NCI-H2107 treated with DMSO at 0.1 percent for 48 hours (cell line): ENCODE measurements at regions not wholly inside any gene's neighbourhood (a gene's known extent, or its start where the extent isn't known, plus 50 kb on each side); places are given as distances from the start of the nearest gene placed in this dataset.
"Not testable (repeated sequence)": the region's sequence is repeated elsewhere in the genome, so short reads cannot be mapped to it uniquely, and the experiment has no call there.

Experiments used
- DNase-seq: peaks from one replicate; lab custom pipeline; 2025; ENCODE audit not compliant: unreplicated experiment; lab: John Stamatoyannopoulos, UW

DNA sequence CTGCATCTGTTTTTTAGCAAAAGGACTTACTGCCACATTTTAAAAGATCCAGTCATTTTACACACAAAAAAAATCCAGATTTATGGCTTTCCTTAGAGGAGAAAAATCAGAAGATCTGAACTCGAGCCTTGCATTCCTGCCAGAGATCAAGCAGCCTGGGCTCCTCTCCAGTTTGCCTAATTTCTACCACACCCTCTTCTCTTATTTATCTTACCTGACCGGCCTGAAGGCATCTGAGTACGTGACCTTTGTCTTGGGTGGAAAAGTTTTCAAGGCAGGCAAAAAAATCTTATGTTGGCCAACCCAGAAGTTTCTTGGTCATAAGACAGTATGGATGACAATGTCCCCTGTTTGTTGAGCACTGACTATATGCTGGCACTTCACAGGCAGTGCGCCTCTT lies 60.3 kb downstream of the CHRD start:
- DNase-seq, result no peak

DNA sequence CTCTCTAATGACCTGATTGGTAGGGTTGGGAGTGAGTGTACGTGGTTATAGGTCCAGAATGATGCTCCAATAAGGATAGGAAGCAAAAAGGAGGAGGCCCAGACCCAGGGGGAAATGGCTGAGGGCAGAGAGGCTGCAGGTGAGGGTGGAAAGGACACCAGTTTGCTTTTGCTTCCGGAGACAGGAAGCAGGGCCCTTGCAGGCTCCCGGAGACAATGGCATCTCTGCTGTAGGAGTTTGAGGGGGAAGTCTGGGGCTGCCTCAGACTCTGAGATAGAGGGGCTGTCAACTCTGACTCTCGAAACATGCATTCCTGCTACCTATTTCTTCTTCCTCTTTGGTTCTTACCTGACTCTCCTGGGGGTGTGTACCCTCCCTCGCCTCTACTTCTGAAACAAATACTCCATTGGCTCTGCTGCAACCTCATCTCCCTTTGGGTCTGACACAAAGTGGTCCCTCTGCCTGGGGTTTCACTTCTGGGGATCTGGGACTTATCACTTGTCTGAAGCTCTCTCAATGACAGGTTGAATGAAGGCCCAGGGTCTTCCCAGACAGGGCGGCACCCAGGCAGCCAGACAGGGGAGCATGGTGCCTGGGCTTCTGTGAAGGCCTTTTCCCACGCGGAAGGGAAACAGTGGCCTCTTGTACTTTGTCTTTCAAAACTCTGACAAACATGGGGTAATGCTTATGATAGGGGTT lies 61.5 kb downstream of the CHRD start:
- no peak for DNase-seq

DNA sequence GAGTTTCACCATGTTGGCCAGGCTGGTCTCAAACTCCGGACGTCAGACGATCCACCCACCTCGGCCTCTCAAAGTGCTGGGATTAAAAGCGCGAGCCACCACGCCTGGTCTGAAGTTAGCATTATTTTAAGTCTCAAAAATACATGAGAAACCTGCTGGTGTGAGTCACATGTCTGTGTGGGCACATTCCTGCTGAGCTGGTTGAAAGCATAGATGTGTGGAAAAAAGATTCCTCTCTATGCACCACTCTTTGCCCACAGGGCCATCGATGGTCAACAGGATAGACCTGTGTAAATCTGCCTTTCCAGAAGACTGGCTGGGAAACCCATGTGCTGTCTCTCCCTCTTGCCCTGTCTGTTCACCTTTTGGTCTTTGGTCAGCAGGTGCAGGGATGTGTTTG lies 63.5 kb downstream of the CHRD start:
- no peak for DNase-seq

DNA sequence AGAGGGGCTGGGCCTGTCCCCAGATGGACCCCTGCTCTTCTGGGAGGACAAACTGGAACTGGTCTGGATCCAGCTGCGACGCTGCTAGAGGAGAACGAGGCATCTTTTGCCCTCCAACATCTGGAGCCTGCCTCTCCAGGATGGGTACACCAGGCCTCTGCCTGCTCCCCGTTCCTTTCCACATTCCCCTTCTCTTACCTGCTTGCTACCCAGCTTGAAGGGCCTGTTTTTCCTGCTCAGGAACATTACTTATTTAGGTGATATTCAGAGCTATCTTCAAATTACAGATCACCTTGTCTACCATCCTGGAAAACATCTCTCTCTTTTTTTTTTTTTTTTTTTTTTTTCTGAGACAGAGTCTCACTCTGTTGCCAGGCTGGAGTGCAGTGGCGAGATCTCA lies 64.0 kb downstream of the CHRD start:
- no peak for DNase-seq

DNA sequence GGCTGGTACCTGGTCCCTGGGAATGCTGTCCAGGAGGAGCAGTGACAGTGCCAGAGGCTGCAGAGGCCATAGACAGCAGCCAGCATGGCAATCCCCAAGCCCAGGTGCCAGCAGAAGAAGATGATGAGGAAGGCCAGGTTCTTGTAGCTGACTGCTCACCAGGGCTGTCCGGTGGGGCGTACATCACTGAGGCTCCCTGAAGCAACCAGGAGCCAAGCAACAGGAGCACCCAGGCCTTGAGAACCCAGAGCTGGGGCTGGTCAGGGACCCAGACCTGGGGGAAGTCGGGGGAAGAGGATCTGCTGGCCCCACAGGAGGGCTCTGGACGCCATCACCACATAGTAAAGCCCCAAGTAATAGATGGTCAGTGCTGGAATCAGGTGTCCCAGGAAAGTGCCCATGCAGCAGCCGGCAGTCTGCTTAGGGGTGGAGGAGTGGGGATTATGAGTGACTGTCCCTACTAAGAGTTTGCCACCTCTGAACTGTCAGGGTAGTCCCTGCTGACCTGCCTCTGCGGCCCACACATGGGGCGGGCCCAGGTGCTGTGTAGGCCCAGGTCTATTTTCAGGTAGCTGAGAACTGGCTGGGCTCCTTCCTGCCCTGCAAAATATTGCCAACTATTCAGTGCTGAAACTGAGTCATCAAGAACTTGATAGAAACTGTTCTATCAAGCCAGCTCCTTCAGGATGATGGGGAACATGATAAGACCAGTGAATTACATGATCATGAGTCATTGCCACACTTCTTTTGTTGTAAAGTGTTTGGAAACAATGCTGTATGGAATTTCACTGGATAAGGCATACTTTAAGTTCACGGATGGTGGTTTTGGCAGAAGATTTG lies 68.7 kb downstream of the CHRD start:
- DNase-seq, result no peak

DNA sequence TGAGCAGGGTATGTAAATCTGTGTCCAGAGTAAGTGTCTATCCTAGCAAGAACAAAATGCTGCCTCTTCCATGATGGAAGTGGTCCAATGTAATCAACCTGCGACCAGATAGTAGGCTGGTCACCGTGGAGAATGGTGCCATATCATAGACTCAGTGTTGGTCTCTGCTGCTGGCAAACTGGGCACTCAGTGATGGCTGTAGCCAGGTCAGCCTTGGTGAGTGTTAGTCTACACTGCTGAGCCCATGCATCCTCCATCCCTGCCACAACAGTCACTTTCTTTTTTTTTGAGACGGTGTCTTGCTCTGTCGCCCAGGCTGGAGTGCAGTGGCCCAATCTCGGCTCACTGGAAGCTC lies 69.3 kb downstream of the CHRD start:
- no peak for DNase-seq

DNA sequence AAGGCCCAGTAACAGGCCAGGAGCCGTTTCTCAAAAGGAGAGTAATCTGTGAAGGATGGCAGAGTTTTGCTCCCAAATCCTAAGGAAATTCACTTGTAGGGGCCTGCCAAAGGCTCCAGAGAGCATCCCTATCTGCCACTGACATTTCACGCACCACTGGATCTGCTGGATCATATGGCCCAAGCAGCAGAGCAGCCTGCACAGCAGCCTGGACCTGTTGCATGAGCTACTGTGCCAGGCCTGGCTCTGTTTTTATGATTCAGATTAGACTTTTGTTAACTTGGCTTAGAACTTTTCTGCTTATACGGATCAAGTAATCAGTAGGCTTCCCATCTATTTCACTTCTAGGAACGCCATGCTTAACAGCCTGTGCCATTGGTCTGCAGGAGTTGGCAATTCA lies 70.7 kb downstream of the CHRD start:
- no peak for DNase-seq

DNA sequence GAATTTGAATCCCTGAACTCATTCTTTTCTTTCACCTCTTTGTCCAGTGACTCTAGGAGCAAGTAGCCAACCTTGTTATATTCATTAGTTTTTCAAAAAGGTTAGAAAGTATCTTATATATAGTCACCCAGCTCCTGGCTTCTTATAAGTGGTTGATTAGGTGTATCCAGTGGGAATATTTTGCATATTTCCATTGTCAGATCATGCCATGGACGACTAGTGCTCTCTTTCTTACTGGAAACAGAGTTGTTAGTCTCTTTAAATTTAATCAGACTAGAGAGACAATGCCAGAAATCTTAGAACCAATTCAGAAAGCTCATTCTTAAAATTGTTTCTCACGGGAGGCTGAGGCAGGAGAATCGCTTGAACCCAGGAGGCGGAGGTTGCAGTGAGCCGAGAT lies 73.4 kb downstream of the CHRD start:
- no peak for DNase-seq

DNA sequence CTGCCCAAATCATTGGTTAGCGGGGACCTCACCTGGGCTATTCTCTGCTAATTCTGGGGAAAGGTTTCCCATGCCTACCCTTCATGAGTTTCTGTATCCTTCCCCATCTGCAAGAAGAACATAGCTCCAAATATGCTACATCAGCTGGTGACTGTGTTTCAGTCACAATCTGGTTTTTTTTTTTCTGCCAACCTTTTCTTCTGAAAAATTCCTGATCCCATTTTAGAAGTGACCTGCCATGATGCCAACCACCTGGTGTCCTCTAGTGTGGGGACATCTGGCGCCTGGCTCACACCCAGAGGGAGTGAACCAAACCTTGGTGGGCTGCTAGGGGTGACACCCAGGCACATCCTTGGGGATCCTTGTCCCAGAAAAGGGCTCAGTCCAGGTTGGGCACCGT lies 76.1 kb downstream of the CHRD start:
- no peak for DNase-seq

DNA sequence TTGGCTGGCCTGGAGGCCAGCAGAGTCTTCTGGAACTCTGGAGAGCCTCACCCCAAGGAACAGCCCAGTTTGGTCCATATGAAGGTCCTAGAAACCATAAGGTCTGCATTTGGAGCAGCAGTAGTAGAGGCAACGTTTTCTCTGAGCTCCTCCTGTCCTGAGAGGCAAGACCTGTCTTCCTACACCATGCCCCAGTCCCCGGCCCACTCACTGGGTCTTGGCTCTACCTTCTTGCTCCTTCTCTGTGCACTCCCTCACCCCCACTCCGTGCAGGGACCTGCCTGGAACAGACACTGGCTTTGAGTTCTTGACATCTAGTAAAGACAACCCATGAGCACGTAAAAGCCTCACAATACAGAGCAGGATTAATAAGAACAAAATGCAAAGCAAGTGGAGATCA lies 76.6 kb downstream of the CHRD start:
- no peak for DNase-seq

DNA sequence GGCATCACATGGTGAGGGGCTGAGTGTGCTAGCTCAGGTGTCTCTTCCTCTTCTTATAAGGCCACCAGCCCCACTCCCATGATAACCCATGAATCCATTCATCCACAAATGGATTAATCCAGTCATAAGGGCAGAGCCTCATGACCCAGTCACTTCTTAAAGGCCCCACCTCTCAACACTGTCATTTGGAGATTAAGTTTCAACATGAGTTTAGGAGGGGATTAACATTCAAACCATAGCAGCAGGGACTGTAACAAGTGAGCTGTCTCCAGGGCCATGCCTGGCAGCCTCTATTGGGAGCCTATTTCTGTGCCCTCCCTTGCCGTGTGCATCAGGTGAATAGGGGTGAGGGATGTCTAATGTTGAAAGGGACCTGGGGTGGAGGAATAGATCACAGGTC lies 77.5 kb downstream of the CHRD start:
- DNase-seq, result no peak

DNA sequence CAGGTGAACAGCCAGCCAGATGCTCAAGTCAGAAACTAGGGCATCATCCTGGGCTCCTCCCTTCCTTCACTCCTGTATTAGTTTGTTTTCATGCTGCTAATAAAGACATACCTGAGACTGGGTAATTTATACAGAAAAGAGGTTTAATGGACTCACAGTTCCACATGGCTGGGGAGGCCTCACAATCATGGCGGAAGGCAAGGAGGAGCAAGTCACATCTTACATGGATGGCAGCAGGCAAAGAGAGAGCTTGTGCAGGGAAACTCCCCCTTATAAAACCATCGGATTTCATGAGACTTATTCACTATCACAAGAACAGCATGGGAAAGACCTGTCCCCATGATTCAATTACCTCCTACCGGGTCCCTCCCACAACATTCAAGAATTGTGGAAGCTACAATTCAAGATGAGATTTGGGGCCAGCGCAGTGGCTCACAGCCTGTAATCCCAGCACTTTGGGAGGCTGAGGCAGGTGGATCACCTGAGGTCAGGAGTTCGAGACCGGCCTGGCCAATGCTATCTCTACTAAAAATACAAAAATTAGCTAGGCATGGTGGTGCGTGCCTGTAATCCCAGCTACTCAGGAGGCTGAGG lies 78.0 kb downstream of the CHRD start:
- DNase-seq, result not testable (repeated sequence)

DNA sequence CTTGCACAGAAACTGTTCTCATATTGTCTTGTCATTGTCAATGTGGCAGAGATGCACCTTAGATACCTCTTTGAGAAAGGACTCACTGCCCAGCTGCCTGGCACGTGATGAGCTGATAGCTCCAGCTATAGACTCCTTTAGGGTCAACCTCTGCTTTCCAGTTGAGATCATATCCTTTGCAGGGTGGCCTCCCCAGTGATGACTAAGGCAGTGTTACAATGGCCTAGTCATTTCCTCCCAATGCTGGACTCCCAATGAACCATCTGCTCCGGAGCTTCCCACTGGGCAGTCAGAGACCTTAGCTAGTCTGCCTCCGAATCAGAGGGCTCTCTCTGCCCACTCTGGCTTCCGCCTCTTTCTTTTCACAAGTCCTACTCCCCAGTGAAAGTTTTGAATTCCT lies 79.5 kb downstream of the CHRD start:
- DNase-seq, result no peak

DNA sequence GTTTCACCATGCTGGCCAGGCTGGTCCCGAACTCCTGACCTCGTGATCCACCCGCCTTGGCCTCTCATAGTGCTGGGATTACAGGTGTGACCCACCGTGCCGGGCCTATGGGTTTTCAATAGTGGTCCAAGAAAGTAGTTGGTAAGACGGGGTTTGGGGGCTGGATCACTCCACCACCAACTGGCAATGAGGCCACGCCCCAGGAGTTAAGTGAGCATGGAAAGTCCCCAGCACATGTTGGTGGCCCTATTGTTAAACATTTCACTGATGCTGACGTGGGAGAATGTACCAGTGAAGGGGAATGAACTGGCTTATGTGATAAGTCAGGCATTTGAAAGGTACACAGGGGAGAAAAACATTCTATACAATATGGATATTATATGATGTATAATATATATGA lies 80.4 kb downstream of the CHRD start:
- DNase-seq, result no peak

DNA sequence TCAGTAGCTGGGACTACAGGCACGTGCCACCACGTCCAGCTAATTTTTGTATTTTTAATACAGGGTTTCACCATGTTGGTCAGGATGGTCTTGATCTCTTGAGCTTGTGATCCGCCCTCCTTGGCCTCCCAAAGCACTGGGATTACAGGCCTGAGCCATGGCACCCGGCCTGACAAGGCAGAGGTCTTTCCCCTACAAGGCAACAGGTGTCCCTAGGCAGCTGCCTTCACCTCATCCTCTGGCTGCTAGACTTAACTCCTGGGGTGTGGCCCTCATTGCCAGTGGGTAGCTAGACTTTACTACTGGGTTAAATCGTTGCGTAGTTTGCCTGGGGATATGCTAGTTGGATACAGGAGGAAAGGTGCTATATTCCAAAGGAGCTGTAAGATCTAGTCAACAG lies 81.4 kb downstream of the CHRD start:
- DNase-seq, result no peak

DNA sequence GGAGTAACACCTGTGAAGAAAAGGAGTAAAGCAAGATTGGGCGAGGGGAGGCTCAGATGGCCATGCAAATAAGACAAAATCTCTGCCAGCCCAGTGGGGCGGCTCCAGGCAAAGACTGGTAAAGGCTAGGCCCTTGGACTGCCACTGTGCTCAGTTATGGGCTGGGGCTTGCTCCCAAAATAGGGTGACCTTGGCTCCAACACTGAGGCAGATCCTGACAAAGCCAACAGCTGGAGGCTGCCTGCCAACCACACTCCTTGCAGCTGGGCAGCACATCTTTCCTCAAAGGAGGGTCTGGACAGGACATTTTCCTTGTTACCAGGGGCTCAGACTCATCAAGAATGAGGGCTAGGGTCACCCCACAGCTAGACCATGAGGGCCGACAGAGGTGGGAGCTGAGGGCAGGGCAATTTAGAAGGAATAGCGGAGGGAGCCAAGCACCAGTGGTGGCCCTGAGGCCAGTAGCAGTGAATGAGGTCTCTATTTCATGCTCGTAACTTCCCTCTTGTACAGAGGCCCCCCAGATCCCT lies 86.1 kb downstream of the CHRD start:
- no peak for DNase-seq

DNA sequence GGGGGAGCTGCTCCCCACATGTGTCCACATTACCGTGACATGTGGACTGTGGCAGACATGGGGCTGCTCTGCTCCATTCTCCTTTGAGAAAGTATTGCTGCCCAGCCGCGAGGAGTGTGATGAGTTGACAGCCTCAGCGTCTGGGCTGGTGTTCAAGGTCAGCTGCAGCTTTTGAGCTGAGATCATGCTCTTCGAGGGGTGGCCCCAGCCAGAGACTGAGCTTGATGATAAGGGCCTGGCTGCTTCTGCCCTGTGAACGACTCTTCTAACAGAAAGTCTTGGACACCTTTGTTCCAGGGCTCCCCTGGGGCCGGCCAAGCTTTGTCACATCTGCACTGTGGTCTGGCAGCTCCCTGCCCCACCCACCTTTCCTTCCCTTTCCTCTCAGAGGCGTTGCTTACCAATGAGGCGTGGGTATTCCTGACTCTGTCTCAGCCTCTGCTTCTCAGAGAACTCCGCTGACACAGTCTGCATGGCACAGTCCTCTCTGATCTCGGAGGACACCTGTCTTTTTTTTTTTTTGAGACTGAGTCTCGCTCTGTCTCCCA lies 86.6 kb downstream of the CHRD start:
- DNase-seq, result no peak

DNA sequence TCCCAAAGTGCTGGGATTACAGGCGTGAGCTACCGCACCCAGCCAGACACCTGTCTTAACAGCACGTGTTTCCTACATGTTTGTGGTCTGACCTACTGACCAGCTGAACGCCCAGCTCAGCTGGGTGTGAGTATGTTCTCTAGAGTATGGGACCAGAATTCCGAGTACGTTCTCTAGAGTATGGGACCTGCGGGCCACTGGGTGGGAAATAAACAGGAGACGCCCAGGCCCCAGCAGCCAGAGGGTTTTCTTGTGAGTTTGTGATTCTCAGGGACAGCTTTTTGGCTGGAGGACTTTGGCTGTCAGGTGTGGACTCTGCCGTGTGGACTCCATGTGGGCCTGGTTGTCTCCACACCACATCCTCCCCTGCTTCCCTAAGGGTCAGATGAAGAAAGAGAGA lies 87.3 kb downstream of the CHRD start:
- DNase-seq, result no peak

DNA sequence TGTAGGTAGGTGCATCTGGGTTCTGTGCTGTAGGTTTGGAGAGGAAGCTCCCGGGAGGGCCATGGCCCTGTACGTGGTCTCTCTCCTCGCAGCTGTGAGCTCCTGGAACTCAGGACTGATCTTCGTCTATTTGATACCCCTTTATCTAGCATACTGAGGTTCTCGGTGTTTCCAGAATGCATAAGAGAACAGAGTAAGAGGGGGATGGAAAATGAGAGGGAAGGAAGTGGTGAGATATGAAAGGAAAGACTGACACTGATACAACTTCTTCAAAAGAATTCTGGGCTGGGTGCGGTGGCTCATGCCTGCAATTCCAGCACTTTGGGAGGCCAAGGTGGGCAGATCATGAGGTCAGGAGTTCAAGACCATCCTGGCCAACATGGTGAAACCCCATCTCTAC lies 90.7 kb downstream of the CHRD start:
- DNase-seq, result no peak

DNA sequence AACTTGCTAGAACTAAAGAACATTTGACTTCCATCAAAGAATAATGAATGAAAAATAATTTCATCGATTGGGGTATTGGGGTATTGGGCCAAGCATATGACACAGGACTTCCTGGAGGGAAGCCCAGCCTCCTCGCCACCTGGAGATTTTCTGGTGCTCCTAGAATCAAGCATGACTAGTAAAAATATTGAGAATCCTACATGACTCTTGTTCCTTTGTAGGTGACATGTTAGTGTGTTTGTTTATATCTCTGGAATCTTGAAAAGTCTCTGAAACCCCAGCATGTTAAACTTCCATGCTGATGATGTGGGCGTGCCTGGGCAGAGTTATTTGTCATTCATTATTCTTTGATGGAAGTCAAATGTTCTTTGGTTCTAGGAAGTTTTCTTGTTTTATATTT lies 90.1 kb upstream of the EPHB3 start:
- DNase-seq, result no peak

DNA sequence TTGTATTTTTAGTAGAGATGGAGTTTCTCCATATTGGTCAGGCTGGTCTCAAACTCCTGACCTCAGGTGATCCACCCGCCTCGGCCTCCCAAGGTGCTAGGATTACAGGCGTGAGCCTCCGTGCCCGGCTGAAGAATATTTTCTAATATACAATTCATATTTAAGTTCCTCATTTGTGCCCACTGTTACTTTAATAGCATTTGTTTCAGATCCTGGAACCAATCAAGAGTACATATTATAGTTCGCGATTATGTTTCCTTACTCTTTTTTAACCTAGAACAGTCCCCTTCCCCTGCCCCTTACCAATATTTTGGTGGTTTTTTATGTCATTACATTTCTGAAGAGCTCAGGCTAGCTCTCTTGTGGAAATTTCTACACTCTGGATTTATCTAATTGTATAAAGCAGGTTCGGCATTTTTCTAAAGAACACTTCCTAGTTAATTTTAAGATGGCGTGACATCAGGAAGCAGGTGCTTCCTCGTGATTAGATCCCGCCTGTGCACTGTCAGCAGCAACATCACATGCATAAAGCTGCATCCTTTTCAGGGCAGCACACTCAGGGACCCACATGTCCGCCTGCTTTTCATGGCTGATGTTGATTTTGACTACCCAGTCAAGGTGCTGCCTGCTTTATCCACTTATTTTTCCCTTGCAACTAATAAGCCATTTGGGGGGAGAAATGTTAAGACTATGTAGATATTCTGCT lies 88.7 kb upstream of the EPHB3 start:
- DNase-seq, result no peak
